ENCODE measurements at regions not wholly inside any gene's neighbourhood (a gene's known extent, or its start where the extent isn't known, plus 50 kb on each side); places are given as distances from the start of the nearest gene placed in this dataset.

DNA sequence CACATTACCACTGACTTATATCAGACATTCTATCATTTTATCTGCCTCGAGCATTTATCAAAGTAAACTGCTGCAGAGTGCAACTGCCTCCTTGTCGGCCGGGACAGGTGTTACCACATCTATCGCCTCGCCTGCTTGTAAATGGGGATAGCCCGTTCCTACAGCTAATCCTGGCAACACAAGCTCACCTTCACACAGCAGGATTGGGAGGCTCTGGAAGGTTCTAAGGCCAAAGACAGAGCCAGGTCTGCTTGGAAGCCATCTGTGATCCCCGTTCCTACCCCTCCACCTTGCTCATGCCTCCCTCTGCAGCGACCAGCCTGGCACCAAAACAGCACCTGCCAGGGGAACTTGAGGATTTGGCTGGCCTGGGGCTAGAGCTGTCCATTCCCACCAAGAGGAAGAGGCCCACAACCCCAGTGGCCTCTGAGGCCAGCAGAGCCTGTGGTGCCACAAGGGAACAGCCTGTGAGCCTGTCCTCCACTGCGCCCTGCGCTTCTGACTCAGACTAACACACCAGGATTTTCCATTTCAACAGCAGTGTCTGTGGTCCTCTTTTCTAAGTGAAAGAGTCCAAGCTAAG lies 114.8 kb upstream of the DIO3 start:
- TF ChIP-seq SPI1 (IDR thresholded peaks at IDR 0.05; ENCODE audit: low read depth, low read length) = no peak
- TF ChIP-seq POLR2A (IDR thresholded peaks at IDR 0.05; ENCODE audit: low read depth, low read length) = no peak
- no peak for TF ChIP-seq POLR2AphosphoS5 (IDR thresholded peaks at IDR 0.05; ENCODE audit: low read depth, low read length)
- no peak for TF ChIP-seq POU2F2 (IDR thresholded peaks at IDR 0.05; ENCODE audit: low read depth, low read length)
- no peak for TF ChIP-seq TAF1 (IDR thresholded peaks at IDR 0.05; ENCODE audit: low read depth, low read length)
- TF ChIP-seq PAX5 (IDR thresholded peaks at IDR 0.05; ENCODE audit: insufficient read depth, low read length, severe bottlenecking) = no peak
